A549 (cell line): ENCODE measurements at regions not wholly inside any gene's neighbourhood (a gene's known extent, or its start where the extent isn't known, plus 50 kb on each side); places are given as distances from the start of the nearest gene placed in this dataset.
"Not testable (repeated sequence)": the region's sequence is repeated elsewhere in the genome, so short reads cannot be mapped to it uniquely, and the experiment has no call there.

Experiments used
- ATAC-seq, 2 experiments: fragments of 200-7000 bp in 1 of 2; fragments of >200 bp in 1 of 2; cut with Nextera tagmentation in 1 of 2; cut with Tn5 transposase in 1 of 2; 3 replicates each; pipeline versions ENCODE4 v1.8.0 to v1.9.1; 2018 to 2020; ENCODE audit warnings: mild to moderate bottlenecking in 1 of 2, moderate library complexity in 1 of 2
- CTCF ChIA-PET: fragments of 300-600 bp; sonication (Branson Sonifier 250); formaldehyde crosslinking; extraction: SDS; loops from one replicate; lab custom pipeline; 2021; ENCODE audit warnings: antibody characterized with exemption, inconsistent platforms; lab: Yijun Ruan, JAX
- POLR2A ChIA-PET: fragments of 350-600 bp; formaldehyde crosslinking; extraction: SDS; loops from one replicate; lab custom pipeline; 2021; ENCODE audit warnings: antibody characterized with exemption, inconsistent platforms; lab: Yijun Ruan, JAX
- DNase-seq, 2 experiments: peaks; one replicate each; pipeline versions ENCODE4 v3.0.0 to v3.0.0-alpha.2; 2011 to 2016; ENCODE audit warnings: low read depth in 1 of 2, low spot score in 1 of 2
- FAIRE-seq: peaks from 2 replicates; lab custom pipeline; 2011; peaks lifted over from hg19 to GRCh38; lab: Jason Lieb, UNC
- H3K27ac ChIP-seq, 2 experiments: fragments of >200 bp; sonication (Bioruptor Twin); formaldehyde crosslinking; 3 replicates each; pipeline ENCODE4 v1.5.1; 2016 to 2017
- H3K4me1 ChIP-seq: fragments of >200 bp; sonication (Bioruptor Twin); formaldehyde crosslinking; 3 replicates; pipeline ENCODE4 v1.6.1; 2016
- H3K4me2 ChIP-seq: fragments of >200 bp; sonication (Bioruptor Twin); formaldehyde crosslinking; 3 replicates; pipeline ENCODE4 v1.6.1; 2016
- H3K4me3 ChIP-seq: fragments of >200 bp; sonication (Bioruptor Twin); formaldehyde crosslinking; 3 replicates; pipeline ENCODE4 v1.5.1; 2016
- H3K9me3 ChIP-seq: fragments of >200 bp; sonication (Bioruptor Twin); formaldehyde crosslinking; 3 replicates; pipeline ENCODE4 v1.6.1; 2016
- BHLHE40 ChIP-seq: IDR thresholded peaks from 2 replicates; pipeline ENCODE4 v1.6.1; 2012; ENCODE audit warnings: low read depth, low read length, inconsistent platforms
- EHMT2 ChIP-seq: fragments of 200-600 bp; sonication (generic); IDR thresholded peaks from 2 replicates; pipeline ENCODE4 v1.6.1; 2016; ENCODE audit warnings: antibody characterized with exemption, low read depth, mild to moderate bottlenecking, moderate library complexity
- EP300 ChIP-seq, 2 experiments: fragments of >200 bp; sonication (Bioruptor Twin); formaldehyde crosslinking; IDR thresholded peaks; 2 replicates in 1 of 2; 3 replicates in 1 of 2; pipeline ENCODE4 v1.6.1; 2016 to 2017
- FOSB ChIP-seq: fragments of 250-450 bp; sonication (Bioruptor Pico); IDR thresholded peaks from 2 replicates; pipeline ENCODE4 v1.5.0; 2020; ENCODE audit warnings: mild to moderate bottlenecking, moderate library complexity
- FOSL2 ChIP-seq, 2 experiments: fragments of 450-650 bp in 1 of 2; fragments of >200 bp in 1 of 2; sonication (Bioruptor Twin) in 1 of 2; formaldehyde crosslinking; IDR thresholded peaks; 2 replicates each; pipeline versions ENCODE4 v1.5.0 to v1.6.1; 2016 to 2020; ENCODE audit warnings: mild to moderate bottlenecking in 1 of 2, moderate library complexity in 1 of 2
- JUN ChIP-seq, 2 experiments: fragments of >200 bp; sonication (Bioruptor Twin); formaldehyde crosslinking; IDR thresholded peaks; 2 replicates in 1 of 2; 3 replicates in 1 of 2; pipeline ENCODE4 v1.6.1; 2016 to 2017
- KDM5A ChIP-seq: fragments of 200-600 bp; sonication (generic); IDR thresholded peaks from 2 replicates; pipeline ENCODE4 v1.6.1; 2016; ENCODE audit warnings: antibody characterized with exemption, mild to moderate bottlenecking
- MYC ChIP-seq: IDR thresholded peaks from 2 replicates; pipeline ENCODE4 v1.6.1; 2012; ENCODE audit warnings: mild to moderate bottlenecking, inconsistent platforms, low read length, improper control_type of control experiment, borderline replicate concordance
- NFE2L2 ChIP-seq: fragments of 150-350 bp; conservative IDR thresholded peaks from 2 replicates; pipeline ENCODE4 v1.6.1; 2014; ENCODE audit warnings: low read length
- NPAS2 ChIP-seq: fragments of 250-450 bp; sonication (Bioruptor Pico); IDR thresholded peaks from 2 replicates; pipeline ENCODE4 v1.8.0; 2022; ENCODE audit warnings: mild to moderate bottlenecking, moderate library complexity, borderline replicate concordance
- PHF8 ChIP-seq: fragments of 200-600 bp; sonication (generic); IDR thresholded peaks from 2 replicates; pipeline ENCODE4 v1.6.1; 2016; ENCODE audit warnings: low read depth, mild to moderate bottlenecking, antibody characterized with exemption, moderate library complexity, borderline replicate concordance
- POLR2A ChIP-seq: IDR thresholded peaks from 2 replicates; pipeline ENCODE4 v1.6.1; 2012; ENCODE audit warnings: mild to moderate bottlenecking, low read length
- RNF2 ChIP-seq: fragments of 200-600 bp; sonication (generic); IDR thresholded peaks from 2 replicates; pipeline ENCODE4 v1.6.1; 2016; ENCODE audit warnings: low read depth, mild to moderate bottlenecking, antibody characterized with exemption, moderate library complexity, borderline replicate concordance
- SREBF2 ChIP-seq: fragments of 450-650 bp; IDR thresholded peaks from 2 replicates; pipeline ENCODE4 v1.6.1; 2014; ENCODE audit warnings: mild to moderate bottlenecking, moderate library complexity
- TP53 ChIP-seq: fragments of 250-450 bp; sonication (Bioruptor Pico); IDR thresholded peaks from 2 replicates; pipeline ENCODE4 v1.5.0; 2021; ENCODE audit warnings: mild to moderate bottlenecking, moderate library complexity
- ZFP36 ChIP-seq: fragments of 450-650 bp; IDR thresholded peaks from 2 replicates; pipeline ENCODE4 v1.6.1; 2014; ENCODE audit warnings: borderline replicate concordance; ENCODE audit not compliant: partially characterized antibody
- ZNF302 ChIP-seq: fragments of 250-450 bp; sonication (Bioruptor Pico); IDR thresholded peaks from 2 replicates; pipeline ENCODE4 v1.9.0; 2021; ENCODE audit warnings: inconsistent platforms, mild to moderate bottlenecking, moderate library complexity
- WGBS: methylation state at CpG from one replicate; pipeline ENCODE4 v1.1.6; 2017; ENCODE audit errors: missing lambda C conversion rate; 5-methylcytosine and 5-hydroxymethylcytosine counted together
- TF ChIP-seq, protein P1 (sequence below): fragments of 250-450 bp; sonication (Bioruptor Pico); IDR thresholded peaks from 2 replicates; pipeline ENCODE4 v1.5.0; 2021; ENCODE audit warnings: mild to moderate bottlenecking, moderate library complexity, borderline replicate concordance
- TF ChIP-seq, protein P2 (sequence below): IDR thresholded peaks from 2 replicates; pipeline ENCODE4 v1.6.1; 2012
- TF ChIP-seq, protein P3 (sequence below): fragments of 450-650 bp; IDR thresholded peaks from 2 replicates; pipeline ENCODE4 v1.6.1; 2014; ENCODE audit warnings: antibody characterized with exemption
- TF ChIP-seq, protein P4 (sequence below): fragments of >200 bp; sonication (Bioruptor Twin); formaldehyde crosslinking; IDR thresholded peaks from 3 replicates; pipeline ENCODE4 v1.5.1; 2016
- TF ChIP-seq, protein P5 (sequence below): fragments of 200-600 bp; sonication (generic); IDR thresholded peaks from 2 replicates; pipeline ENCODE4 v1.6.1; 2016; ENCODE audit warnings: antibody characterized with exemption, mild to moderate bottlenecking, moderate library complexity

DNA sequence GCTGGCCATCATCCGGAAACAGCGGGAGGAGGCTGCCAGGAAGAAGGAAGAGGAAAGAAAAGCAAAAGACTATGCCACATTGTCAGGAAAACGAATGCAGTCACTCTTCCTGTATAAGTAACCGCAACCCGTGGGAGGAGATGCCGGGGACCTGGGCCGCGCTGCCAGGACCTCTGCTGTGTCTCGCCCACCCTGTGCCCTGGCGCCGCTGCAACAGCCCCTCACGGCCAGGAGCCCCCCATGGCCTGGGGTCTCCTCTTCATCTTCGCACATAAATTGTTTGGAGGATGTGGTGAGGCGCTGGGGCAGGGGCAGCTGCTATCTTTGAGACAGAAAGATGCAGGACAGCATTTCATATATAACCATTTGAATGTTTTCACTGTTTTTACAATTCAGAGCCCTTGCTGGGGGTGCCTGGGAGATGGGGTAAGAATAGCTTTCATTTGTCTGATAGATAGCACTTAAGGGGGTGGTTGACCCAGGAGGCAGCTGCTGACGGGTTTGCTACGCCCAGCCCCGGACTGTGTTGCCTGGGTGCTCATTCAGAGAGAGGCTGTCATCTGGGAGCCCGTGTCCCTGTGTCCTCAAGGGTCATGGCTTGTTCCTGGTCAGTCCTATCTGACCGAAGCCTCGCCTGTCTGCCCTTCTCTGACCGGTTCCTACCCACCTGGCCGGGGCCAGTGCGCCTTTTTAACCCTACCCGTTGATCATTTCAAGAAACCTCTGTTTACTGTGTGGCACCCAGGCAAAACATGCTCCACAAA is 1067.7 kb upstream of the COX7C start (continued):
- TF ChIP-seq EHMT2 = no peak
- TF ChIP-seq, protein P1, sequence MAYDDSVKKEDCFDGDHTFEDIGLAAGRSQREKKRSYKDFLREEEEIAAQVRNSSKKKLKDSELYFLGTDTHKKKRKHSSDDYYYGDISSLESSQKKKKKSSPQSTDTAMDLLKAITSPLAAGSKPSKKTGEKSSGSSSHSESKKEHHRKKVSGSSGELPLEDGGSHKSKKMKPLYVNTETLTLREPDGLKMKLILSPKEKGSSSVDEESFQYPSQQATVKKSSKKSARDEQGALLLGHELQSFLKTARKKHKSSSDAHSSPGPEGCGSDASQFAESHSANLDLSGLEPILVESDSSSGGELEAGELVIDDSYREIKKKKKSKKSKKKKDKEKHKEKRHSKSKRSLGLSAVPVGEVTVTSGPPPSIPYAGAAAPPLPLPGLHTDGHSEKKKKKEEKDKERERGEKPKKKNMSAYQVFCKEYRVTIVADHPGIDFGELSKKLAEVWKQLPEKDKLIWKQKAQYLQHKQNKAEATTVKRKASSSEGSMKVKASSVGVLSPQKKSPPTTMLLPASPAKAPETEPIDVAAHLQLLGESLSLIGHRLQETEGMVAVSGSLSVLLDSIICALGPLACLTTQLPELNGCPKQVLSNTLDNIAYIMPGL = no peak
- TF ChIP-seq, all 56 proteins: peak for 0

DNA sequence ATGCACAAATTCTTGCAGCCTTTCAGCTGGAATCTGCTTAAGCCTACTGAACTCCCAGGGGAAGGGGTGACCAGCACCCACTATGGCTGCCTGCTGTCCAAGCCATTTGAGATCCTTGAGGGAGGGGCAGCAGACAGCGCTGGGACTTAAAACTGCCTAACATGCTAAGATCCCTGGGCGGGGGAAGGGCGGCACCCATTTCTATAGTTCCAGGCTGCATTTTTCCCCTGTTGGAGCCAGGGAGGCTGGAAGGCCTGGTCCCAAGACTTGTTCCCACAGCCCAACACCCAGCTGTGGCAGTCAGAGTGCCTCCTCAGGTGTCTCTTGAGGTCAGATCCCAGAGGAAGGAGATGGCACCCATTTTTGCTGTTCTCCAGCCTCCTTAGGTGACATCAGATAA is 1061.3 kb upstream of the COX7C start:
- DNase-seq (no peak), ATAC-seq (no peak), FAIRE-seq (no peak)
- whole genome bisulfite sequencing = 59% methylated on average over 3 of the region's 3 CpGs
- Histone ChIP-seq H3K9me3 (no peaks in the 10 kb centered on the region; the same call in 2 of the 3 replicates), H3K4me3 (no peak overlapping the region), H3K27ac (no peak overlapping the region), H3K4me1 (no peaks in the 10 kb centered on the region), H3K4me2 (no peak overlapping the region)
- TF ChIP-seq TP53 (CRISPR knock-in tag) = no peak
- TF ChIP-seq JUN (IDR thresholded peaks at IDR 0.05) = no peak
- TF ChIP-seq PHF8 = no peak
- TF ChIP-seq, protein P2, sequence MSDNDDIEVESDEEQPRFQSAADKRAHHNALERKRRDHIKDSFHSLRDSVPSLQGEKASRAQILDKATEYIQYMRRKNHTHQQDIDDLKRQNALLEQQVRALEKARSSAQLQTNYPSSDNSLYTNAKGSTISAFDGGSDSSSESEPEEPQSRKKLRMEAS = no peak
- TF ChIP-seq NFE2L2 = no peak
- no peak for TF ChIP-seq NPAS2 (CRISPR knock-in tag)
- TF ChIP-seq ZNF302 (CRISPR knock-in tag) = no peak
- no peak for TF ChIP-seq FOSB (CRISPR knock-in tag)
- TF ChIP-seq, protein P3, sequence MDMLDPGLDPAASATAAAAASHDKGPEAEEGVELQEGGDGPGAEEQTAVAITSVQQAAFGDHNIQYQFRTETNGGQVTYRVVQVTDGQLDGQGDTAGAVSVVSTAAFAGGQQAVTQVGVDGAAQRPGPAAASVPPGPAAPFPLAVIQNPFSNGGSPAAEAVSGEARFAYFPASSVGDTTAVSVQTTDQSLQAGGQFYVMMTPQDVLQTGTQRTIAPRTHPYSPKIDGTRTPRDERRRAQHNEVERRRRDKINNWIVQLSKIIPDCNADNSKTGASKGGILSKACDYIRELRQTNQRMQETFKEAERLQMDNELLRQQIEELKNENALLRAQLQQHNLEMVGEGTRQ = no peak
- no peak for TF ChIP-seq SREBF2
- ChIA-PET CTCF (no interaction called here), POLR2A (no interaction called here)

DNA sequence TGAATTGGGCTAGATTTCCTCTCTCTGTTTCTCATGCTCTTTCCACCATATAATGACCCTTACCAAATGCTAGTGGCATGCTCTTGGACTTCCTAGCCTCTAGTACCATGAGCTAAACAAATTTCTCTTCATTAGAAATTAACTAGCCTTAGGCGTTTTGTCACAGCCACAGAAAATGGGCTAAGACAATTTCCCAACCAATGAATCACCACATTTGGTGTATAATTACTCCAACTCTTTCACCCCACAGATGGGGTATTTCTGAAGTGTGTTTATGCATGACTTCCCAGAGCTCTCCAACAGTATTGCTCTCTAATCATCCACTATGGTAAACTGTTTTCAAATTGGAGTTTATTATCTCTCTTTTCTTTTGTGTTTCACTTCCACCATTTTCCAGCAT is 1041.1 kb upstream of the COX7C start:
- DNase-seq (no peak), FAIRE-seq (no peak)
- ChIA-PET POLR2A (no interaction called here), CTCF (no interaction called here)
- Histone ChIP-seq H3K4me1 (no peaks in the 10 kb centered on the region), H3K27ac (no peak overlapping the region), H3K9me3 (no peaks in the 10 kb centered on the region), H3K4me3 (no peak overlapping the region), H3K4me2 (no peak overlapping the region)
- TF ChIP-seq EP300 (IDR thresholded peaks at IDR 0.05) (no peak), FOSB (CRISPR knock-in tag) (no peak), BHLHE40 (no peak), FOSL2 (IDR thresholded peaks at IDR 0.05) (no peak), FOSL2 (CRISPR knock-in tag; IDR thresholded peaks at IDR 0.05) (no peak), POLR2A (no peak), MYC (no peak), SREBF2 (no peak), ZFP36 (no peak), KDM5A (no peak), EHMT2 (no peak), RNF2 (no peak), NFE2L2 (no peak), JUN (IDR thresholded peaks at IDR 0.05) (no peak)
- TF ChIP-seq, protein P2 = no peak
- TF ChIP-seq, protein P4, sequence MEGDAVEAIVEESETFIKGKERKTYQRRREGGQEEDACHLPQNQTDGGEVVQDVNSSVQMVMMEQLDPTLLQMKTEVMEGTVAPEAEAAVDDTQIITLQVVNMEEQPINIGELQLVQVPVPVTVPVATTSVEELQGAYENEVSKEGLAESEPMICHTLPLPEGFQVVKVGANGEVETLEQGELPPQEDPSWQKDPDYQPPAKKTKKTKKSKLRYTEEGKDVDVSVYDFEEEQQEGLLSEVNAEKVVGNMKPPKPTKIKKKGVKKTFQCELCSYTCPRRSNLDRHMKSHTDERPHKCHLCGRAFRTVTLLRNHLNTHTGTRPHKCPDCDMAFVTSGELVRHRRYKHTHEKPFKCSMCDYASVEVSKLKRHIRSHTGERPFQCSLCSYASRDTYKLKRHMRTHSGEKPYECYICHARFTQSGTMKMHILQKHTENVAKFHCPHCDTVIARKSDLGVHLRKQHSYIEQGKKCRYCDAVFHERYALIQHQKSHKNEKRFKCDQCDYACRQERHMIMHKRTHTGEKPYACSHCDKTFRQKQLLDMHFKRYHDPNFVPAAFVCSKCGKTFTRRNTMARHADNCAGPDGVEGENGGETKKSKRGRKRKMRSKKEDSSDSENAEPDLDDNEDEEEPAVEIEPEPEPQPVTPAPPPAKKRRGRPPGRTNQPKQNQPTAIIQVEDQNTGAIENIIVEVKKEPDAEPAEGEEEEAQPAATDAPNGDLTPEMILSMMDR = no peak
- TF ChIP-seq, protein P5, sequence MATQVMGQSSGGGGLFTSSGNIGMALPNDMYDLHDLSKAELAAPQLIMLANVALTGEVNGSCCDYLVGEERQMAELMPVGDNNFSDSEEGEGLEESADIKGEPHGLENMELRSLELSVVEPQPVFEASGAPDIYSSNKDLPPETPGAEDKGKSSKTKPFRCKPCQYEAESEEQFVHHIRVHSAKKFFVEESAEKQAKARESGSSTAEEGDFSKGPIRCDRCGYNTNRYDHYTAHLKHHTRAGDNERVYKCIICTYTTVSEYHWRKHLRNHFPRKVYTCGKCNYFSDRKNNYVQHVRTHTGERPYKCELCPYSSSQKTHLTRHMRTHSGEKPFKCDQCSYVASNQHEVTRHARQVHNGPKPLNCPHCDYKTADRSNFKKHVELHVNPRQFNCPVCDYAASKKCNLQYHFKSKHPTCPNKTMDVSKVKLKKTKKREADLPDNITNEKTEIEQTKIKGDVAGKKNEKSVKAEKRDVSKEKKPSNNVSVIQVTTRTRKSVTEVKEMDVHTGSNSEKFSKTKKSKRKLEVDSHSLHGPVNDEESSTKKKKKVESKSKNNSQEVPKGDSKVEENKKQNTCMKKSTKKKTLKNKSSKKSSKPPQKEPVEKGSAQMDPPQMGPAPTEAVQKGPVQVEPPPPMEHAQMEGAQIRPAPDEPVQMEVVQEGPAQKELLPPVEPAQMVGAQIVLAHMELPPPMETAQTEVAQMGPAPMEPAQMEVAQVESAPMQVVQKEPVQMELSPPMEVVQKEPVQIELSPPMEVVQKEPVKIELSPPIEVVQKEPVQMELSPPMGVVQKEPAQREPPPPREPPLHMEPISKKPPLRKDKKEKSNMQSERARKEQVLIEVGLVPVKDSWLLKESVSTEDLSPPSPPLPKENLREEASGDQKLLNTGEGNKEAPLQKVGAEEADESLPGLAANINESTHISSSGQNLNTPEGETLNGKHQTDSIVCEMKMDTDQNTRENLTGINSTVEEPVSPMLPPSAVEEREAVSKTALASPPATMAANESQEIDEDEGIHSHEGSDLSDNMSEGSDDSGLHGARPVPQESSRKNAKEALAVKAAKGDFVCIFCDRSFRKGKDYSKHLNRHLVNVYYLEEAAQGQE = no peak
- TF ChIP-seq, all 56 proteins: peak for 0
- no peak for ATAC-seq
- WGBS = 0% methylated on average over 1 of the region's 1 CpG

DNA sequence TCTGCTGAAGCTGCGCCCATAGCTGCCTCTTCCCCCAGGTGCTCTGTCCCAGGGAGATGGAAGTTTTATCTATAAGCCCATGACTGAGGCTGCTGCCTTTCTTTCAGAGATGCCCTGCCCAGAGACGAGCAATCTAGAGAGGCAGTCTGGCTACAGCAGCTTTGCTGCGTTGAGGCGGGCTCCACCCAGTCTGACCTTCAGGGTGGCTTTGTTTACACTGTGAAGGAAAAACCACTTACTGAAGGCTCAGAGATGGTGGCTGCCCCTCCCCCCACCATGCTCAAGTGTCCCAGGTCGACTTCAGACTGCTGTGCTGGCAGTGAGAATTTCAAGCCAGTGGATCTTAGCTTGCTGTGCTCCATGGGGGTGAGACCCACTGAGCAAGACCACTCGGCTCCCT is 1029.9 kb upstream of the COX7C start:
- FAIRE-seq, DNase-seq, H3K4me2 ChIP-seq, H3K4me3 ChIP-seq, ATAC-seq, H3K4me1 ChIP-seq, H3K27ac ChIP-seq, POLR2A ChIA-PET, H3K9me3 ChIP-seq, CTCF ChIA-PET: not testable (repeated sequence)
- WGBS = 3% methylated on average over 5 of the region's 6 CpGs
